ENCODE measurements at regions not wholly inside any gene's neighbourhood (a gene's known extent, or its start where the extent isn't known, plus 50 kb on each side); places are given as distances from the start of the nearest gene placed in this dataset.
"Not testable (repeated sequence)": the region's sequence is repeated elsewhere in the genome, so short reads cannot be mapped to it uniquely, and the experiment has no call there.

DNA sequence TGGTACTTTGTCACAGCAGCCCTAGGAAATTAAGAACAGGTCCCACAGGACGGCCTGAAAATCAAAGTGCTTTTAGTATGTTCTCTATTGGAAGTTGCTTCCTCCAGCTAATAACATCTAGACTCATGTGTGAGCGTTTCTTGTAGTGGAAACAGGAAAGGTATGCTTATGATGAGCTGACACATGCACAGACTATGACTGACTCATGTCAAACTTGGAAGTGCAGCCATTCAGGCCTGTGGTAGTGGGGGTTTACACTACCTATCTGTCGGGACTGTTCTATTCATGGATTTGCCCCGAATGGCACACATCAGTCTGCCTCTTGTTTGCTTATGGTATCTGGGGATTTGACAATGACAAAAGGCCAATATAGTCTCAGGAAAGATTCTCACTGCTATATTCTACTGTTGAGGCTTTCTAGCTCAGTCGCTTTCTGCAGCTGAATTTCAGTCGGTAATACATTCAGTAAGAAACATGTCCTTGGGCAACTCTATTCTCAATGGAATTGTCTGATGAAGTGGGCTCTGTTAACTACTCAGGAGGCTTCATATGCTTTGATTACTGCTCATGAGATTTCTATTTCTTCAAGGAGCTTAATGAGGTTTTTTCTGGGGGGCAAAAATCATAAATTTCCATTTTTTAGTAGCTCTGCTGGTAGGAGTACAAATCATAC is 270.3 kb upstream of the DAAM1 start:
- Histone ChIP-seq H3K9me3 (ENCODE audit: control insufficient read depth, low read length) (no peaks in the 10 kb centered on the region), H3K27ac (ENCODE audit: low read depth in 1 of 2, low read length in 2 of 2) (no peak overlapping the region), H3K4me3 (ENCODE audit: low read length in 2 of 2) (no peak overlapping the region), H3K36me3 (ENCODE audit: control insufficient read depth in 1 of 2, insufficient read depth in 2 of 2, low read length in 1 of 2) (no peaks in the 10 kb centered on the region), H3K27me3 (ENCODE audit: control insufficient read depth in 1 of 2, insufficient read depth in 2 of 2, low read length in 1 of 2) (no peaks in the 10 kb centered on the region), H3K4me1 (ENCODE audit: control insufficient read depth in 1 of 2, insufficient read depth in 2 of 2, low read length in 2 of 2) (no peaks in the 10 kb centered on the region)
- 66 to 74% methylated on average over 6 of the region's 6 CpGs for WGBS, 2 donors
- DNase-seq (no peak), ATAC-seq (ENCODE audit: low FRiP score) (no peak)
- intact Hi-C loops (cut with DNase I): no loop called here

DNA sequence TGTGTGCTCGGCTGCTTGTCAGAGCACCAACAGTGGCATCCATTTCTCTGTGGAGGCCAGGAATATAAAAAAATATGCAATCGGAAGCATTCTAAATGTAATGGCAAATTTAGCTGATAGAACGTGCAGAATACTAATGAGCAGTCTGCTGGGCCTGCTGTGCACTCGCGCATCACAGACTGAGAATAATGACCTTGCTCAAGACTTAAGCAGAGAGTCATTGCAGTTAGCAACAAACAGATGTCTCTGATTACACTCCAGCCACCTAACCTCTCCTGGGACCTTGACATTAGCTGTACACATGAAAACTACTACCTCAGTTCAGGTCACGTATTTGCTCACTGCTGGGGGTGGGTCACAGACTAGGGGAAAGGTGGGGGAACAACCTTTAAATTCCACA is 269.2 kb upstream of the DAAM1 start:
- 69 to 72% methylated on average over 6 of the region's 6 CpGs for WGBS, 2 donors
- DNase-seq: no peak
- intact Hi-C loops (cut with DNase I): no loop called here
- Histone ChIP-seq H3K9me3 (ENCODE audit: control insufficient read depth, low read length) (no peaks in the 10 kb centered on the region), H3K27ac (ENCODE audit: low read depth in 1 of 2, low read length in 2 of 2) (no peak overlapping the region), H3K4me1 (ENCODE audit: control insufficient read depth in 1 of 2, insufficient read depth in 2 of 2, low read length in 2 of 2) (no peaks in the 10 kb centered on the region), H3K36me3 (ENCODE audit: control insufficient read depth in 1 of 2, insufficient read depth in 2 of 2, low read length in 1 of 2) (no peaks in the 10 kb centered on the region), H3K27me3 (ENCODE audit: control insufficient read depth in 1 of 2, insufficient read depth in 2 of 2, low read length in 1 of 2) (no peaks in the 10 kb centered on the region), H3K4me3 (ENCODE audit: low read length in 2 of 2) (no peak overlapping the region)
- ATAC-seq (ENCODE audit: low FRiP score): no peak

DNA sequence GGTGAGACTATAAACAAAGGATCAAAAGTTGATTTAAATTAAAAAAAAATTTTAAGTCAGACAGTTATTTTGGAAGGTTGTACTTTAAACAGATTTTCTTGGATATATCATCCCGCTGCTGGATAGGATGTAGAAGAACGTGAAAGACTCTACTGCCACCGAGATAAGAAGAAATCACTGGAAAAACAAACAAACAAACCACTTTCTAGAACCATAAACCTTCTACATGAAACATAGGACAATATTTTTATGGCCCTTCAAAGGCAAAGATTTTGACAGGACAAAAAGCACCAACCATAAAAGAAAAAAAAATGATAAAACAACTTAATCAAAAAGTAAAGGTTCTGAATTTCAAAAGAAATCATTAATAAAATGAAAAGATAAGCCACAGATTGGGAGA is 268.2 kb upstream of the DAAM1 start:
- WGBS, 2 donors: 47 to 56% methylated on average over 3 of the region's 3 CpGs
- intact Hi-C loops (cut with DNase I): no loop called here
- ATAC-seq (ENCODE audit: low FRiP score): no peak

DNA sequence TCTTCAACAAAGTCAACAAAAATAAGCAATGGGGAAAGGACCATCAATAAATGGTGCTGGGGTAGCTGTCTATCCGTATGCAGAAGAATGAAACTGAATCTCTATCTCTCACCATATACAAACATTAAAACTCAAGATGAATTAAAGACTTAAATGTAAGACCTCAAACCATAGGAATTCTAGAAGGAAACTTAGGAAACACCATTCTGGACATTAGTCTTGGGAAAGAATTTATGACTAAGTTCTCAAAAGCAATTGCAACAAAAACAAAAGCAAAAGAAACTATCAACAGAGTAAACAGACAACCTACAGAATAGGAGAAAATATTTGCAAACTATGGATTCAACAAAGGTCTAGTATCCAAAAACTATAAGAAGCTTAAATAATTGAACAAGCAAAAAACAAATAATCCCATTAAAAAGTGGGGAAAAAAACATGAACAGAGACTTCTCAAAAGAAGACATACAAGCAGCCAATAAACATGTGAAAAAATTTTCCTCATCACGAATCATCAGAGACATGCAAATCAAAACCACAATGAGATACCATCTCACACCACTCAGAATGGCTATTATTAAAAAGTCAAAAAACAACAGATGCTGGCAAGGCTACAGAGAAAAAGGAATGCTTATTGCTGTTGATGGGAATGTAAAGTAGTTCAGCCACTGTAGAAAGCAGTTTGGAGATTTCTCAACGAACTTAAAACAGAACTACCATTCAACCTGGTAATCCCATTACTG is 266.1 kb upstream of the DAAM1 start:
- H3K27me3 ChIP-seq (ENCODE audit: control insufficient read depth in 1 of 2, insufficient read depth in 2 of 2, low read length in 1 of 2); intact Hi-C loops (cut with DNase I); ATAC-seq (ENCODE audit: low FRiP score); H3K27ac ChIP-seq (ENCODE audit: low read depth in 1 of 2, low read length in 2 of 2); H3K9me3 ChIP-seq (ENCODE audit: control insufficient read depth, low read length); H3K4me3 ChIP-seq (ENCODE audit: low read length in 2 of 2); DNase-seq; H3K36me3 ChIP-seq (ENCODE audit: control insufficient read depth in 1 of 2, insufficient read depth in 2 of 2, low read length in 1 of 2); H3K4me1 ChIP-seq (ENCODE audit: control insufficient read depth in 1 of 2, insufficient read depth in 2 of 2, low read length in 2 of 2): not testable (repeated sequence)
- WGBS, 2 donors: 62 to 64% methylated on average over 3 of the region's 3 CpGs

More for the DNA sequence above, 268.2 kb upstream of the DAAM1 start:
- Histone ChIP-seq H3K27ac (ENCODE audit: low read depth in 1 of 2, low read length in 2 of 2) (no peak overlapping the region), H3K4me3 (ENCODE audit: low read length in 2 of 2) (no peak overlapping the region), H3K36me3 (ENCODE audit: control insufficient read depth in 1 of 2, insufficient read depth in 2 of 2, low read length in 1 of 2) (no peaks in the 10 kb centered on the region), H3K4me1 (ENCODE audit: control insufficient read depth in 1 of 2, insufficient read depth in 2 of 2, low read length in 2 of 2) (no peaks in the 10 kb centered on the region), H3K9me3 (ENCODE audit: control insufficient read depth, low read length) (no peaks in the 10 kb centered on the region), H3K27me3 (ENCODE audit: control insufficient read depth in 1 of 2, insufficient read depth in 2 of 2, low read length in 1 of 2) (no peaks in the 10 kb centered on the region)
- no peak for DNase-seq

DNA sequence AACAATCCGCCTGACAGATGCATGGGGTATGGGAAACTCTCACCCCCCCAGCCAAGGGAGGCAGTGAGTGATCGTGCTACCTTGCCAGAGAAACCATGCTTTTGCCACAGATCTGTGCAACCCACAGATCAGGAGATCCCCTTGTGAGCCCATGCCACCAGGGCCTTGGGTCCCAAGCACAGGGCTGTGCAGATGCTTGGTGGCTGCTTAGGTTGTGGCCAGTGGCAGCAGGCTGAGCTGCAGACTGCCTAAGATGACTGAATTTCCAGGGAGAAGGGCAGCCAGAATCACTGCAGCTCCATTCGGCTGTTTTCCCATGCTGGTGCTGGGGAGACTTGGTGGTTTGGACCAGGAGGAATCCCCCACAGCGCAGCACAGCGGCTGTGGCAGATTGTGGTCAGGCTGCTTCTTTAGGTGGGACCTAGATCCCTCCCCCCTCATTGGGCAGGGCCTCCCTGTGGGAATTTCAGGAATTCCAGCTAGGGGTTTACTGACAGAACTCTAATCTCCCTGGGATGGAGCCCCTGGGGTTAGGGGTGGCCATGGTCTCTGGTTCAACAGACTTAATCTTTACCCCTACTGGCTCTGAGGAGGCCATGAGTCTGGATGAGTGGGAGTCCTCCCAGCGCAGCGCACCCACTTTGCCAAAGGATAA is 264.6 kb upstream of the DAAM1 start:
- Histone ChIP-seq H3K27ac (ENCODE audit: low read depth in 1 of 2, low read length in 2 of 2) (no peak overlapping the region), H3K4me3 (ENCODE audit: low read length in 2 of 2) (no peak overlapping the region), H3K9me3 (ENCODE audit: control insufficient read depth, low read length) (no peaks in the 10 kb centered on the region), H3K27me3 (ENCODE audit: control insufficient read depth in 1 of 2, insufficient read depth in 2 of 2, low read length in 1 of 2) (no peaks in the 10 kb centered on the region), H3K36me3 (ENCODE audit: control insufficient read depth in 1 of 2, insufficient read depth in 2 of 2, low read length in 1 of 2) (no peaks in the 10 kb centered on the region), H3K4me1 (ENCODE audit: control insufficient read depth in 1 of 2, insufficient read depth in 2 of 2, low read length in 2 of 2) (no peaks in the 10 kb centered on the region)
- ATAC-seq (ENCODE audit: low FRiP score): no peak
- 80 to 84% methylated on average over 7 of the region's 7 CpGs for WGBS, 2 donors
- no peak for DNase-seq
- intact Hi-C loops (cut with DNase I): no loop called here

DNA sequence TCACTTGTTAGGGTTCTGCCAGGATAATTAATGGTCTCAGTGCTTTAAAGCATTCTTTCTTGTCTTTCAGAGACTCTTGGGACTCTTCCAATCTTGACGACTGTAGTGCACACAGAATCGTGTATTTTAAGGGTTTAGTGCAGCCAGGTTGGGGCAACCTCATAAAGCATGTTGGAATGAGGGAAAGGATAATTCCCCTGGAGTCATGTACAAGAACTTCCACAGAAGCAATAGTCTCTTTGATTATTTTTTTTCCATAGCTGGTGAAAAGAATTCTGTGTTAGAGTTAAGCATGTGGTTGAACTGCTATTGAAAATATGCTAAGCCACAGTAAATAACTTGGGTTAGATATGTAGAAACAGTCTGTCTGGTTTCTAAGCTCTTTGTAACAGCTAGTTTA is 246.8 kb upstream of the DAAM1 start:
- WGBS, 2 donors: 11 to 12% methylated on average over 2 of the region's 2 CpGs
- ATAC-seq (ENCODE audit: low FRiP score) (no peak), DNase-seq (no peak)
- no peak overlapping the region for H3K4me3 ChIP-seq (ENCODE audit: low read length in 2 of 2)
- intact Hi-C loops (cut with DNase I): no loop called here
- H3K36me3 ChIP-seq (ENCODE audit: control insufficient read depth in 1 of 2, insufficient read depth in 2 of 2, low read length in 1 of 2): no peaks in the 10 kb centered on the region
- peaks cover 3% of the 10 kb centered on the region for H3K9me3 ChIP-seq (ENCODE audit: control insufficient read depth, low read length)
- no peak overlapping the region for H3K27ac ChIP-seq (ENCODE audit: low read depth in 1 of 2, low read length in 2 of 2)
- no peaks in the 10 kb centered on the region for H3K4me1 ChIP-seq (ENCODE audit: control insufficient read depth in 1 of 2, insufficient read depth in 2 of 2, low read length in 2 of 2)
- peaks cover 0 to 2% of the 10 kb centered on the region in 2 donors for H3K27me3 ChIP-seq (ENCODE audit: control insufficient read depth in 1 of 2, insufficient read depth in 2 of 2, low read length in 1 of 2)

DNA sequence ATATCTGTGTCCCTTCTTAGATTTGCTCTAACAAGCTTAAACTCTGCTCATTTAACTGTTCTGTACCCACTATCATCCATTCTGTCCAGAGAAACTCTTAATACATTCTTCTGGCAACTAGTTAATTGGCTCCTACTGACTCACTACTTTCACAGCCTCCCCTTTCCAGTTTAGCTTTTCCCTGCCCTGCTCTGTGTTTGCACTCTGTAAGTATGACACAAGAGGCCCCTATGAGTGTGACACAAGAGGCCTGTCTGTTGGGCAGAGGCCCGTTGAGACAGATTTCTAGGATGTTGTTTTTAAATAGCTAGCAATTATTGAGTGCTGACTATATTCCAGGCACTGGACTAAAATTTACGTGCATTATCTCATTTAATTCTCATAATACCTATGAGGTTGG is 246.0 kb upstream of the DAAM1 start:
- WGBS, 2 donors: 67 to 75% methylated on average over 2 of the region's 2 CpGs
- H3K27ac ChIP-seq (ENCODE audit: low read depth in 1 of 2, low read length in 2 of 2): no peak overlapping the region
- no peak overlapping the region for H3K4me3 ChIP-seq (ENCODE audit: low read length in 2 of 2)
- peaks cover 0 to 2% of the 10 kb centered on the region in 2 donors for H3K27me3 ChIP-seq (ENCODE audit: control insufficient read depth in 1 of 2, insufficient read depth in 2 of 2, low read length in 1 of 2)
- no peaks in the 10 kb centered on the region for H3K4me1 ChIP-seq (ENCODE audit: control insufficient read depth in 1 of 2, insufficient read depth in 2 of 2, low read length in 2 of 2)
- ATAC-seq (ENCODE audit: low FRiP score) (no peak), DNase-seq (no peak)
- H3K36me3 ChIP-seq (ENCODE audit: control insufficient read depth in 1 of 2, insufficient read depth in 2 of 2, low read length in 1 of 2): no peaks in the 10 kb centered on the region
- intact Hi-C loops (cut with DNase I): no loop called here
- H3K9me3 ChIP-seq (ENCODE audit: control insufficient read depth, low read length): peaks cover 3% of the 10 kb centered on the region

DNA sequence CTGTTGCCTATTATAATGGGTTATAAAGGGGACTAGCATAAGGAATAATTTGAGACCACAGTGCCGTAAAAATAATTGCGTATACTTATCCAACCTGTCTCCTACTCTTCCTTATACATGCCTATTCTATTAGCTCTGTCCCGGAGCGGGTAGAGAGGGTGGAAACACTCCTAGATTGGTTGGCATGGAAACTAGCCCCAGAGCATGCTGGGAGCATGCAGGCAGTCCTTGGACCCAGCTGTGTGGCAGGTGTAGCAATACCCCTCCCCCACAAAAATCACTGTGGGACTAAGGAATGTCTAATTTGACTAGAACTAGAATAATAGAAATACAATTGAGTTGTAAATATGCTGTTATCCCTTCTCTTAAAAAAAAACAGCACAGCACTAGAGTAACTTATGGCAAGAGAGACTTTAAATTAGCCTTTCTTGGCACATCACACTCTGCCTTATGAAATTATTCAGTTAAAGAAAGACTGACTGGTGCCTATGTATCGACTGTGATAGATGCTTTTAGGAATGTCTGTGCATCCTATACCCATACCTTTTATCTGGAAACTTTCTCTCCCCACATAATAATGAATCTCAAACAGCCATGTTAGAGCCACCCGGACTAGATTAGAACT is 244.0 kb upstream of the DAAM1 start:
- ATAC-seq (ENCODE audit: low FRiP score) (no peak), DNase-seq (no peak)
- WGBS, 2 donors: 77 to 83% methylated on average over 6 of the region's 6 CpGs
- Histone ChIP-seq H3K27me3 (ENCODE audit: control insufficient read depth in 1 of 2, insufficient read depth in 2 of 2, low read length in 1 of 2) (peaks cover 0 to 2% of the 10 kb centered on the region in 2 donors), H3K9me3 (ENCODE audit: control insufficient read depth, low read length) (no peaks in the 10 kb centered on the region), H3K27ac (ENCODE audit: low read depth in 1 of 2, low read length in 2 of 2) (no peak overlapping the region), H3K4me3 (ENCODE audit: low read length in 2 of 2) (no peak overlapping the region), H3K4me1 (ENCODE audit: control insufficient read depth in 1 of 2, insufficient read depth in 2 of 2, low read length in 2 of 2) (no peaks in the 10 kb centered on the region), H3K36me3 (ENCODE audit: control insufficient read depth in 1 of 2, insufficient read depth in 2 of 2, low read length in 1 of 2) (no peaks in the 10 kb centered on the region)
- intact Hi-C loops (cut with DNase I): no loop called here
